ENCODE measurements at regions not wholly inside any gene's neighbourhood (a gene's known extent, or its start where the extent isn't known, plus 50 kb on each side); places are given as distances from the start of the nearest gene placed in this dataset.

- DNase-seq = peak; percentile 6
Observed at GRCh38 chr6:6785163-6785521, 196.6 kb downstream of the LY86 start.

- no peak for DNase-seq
Observed at GRCh38 chr6:6788394-6789032, 200.0 kb downstream of the LY86 start.

DNA sequence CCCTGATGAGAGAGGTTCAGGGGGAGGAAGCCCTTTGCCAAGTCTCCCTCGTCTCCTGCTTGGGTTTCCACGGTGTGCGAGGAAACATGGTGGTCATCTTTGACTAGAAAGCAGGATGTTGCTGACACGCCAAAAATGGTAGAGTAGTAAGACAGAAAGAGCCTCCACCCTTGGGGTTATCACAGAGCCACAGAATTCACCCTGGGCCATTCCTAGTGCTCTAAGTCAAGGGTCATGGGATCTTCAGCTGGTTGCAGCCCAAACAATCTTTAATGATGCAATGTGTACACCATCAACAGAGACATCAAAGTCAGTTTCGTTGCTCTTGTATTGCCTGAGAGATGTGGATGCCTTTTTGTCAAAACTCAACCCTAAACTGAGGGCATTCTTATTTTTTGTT, 201.9 kb downstream of the LY86 start:
- DNase-seq = no peak

DNA sequence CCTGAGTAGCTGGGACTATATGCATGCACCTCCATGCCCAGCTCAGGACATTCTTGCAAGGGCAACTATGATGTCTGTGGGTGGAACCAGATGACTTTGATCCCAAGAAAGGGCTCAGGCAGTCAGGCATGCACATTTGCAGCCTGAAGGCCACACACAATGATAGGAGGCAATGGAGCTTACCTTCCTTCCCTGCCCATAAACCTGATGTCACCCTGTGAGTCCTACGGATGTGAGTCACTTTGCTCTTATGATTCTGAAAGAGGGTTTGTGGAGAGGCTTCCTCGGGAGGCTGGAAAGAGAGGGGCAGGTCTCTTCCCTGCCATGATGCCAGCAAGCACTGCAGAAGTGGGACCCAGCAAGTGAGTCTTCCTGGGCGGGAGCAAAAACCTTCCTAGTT, 202.4 kb downstream of the LY86 start:
- peak; percentile 29 for DNase-seq

DNA sequence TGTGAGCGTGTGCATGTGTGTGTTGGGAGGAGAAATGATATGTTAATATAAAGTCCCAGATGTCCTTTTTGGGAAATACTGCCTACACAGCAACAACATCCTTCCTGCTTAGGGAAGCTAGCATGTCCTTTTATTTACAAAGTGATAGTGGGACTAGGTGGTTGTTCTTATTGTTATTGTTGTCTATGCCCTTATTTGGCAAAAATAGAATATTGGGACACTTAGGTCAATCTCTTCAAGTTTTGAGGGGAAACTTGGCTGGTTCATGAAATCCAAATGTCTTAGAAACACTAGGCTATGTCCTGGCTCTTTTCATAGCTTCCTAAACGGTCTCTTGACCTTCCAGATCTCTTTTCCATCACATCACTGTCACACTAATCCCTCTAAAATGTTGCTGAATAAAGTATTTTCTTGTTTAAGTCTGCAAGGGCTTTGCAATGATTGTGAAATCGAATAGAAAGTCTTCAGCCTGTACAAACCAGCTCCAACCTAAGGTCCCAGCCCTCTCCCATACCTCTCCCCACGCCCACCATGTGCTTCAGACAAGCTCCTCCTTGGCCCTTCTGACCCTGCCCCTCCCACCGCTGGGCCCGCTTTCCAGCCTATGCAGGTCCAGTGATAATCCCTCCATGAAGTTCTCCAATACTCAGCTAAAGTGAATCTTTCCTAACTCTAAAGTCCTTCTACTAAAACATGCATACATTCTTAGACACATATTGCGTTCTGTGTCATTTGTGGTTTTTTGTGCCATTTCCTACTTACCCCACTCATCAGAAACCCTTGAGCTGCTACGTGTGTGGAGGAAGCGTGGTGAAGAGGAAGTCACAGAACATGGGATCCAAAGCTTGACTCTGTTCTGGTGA, 205.1 kb downstream of the LY86 start:
- DNase-seq = no peak

DNA sequence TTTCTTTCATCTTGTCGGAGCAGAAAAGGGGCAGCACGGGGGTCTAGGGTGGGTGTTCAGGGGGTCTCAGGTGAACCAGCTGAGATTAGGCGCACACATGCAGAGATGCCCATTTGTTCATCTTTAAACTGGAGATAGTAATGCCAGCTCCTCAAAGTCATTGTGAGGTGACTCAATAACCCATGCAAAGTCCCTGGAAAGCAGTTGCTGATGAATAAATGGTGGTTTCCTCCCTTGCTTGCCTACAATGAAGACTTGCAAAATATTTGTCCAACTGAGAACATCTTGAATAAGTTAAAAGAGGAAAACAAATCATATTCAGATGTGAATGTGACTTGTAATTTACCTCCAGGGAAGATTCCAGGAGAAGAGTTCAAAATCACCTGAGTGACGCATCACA, 206.9 kb downstream of the LY86 start:
- no peak for DNase-seq

DNA sequence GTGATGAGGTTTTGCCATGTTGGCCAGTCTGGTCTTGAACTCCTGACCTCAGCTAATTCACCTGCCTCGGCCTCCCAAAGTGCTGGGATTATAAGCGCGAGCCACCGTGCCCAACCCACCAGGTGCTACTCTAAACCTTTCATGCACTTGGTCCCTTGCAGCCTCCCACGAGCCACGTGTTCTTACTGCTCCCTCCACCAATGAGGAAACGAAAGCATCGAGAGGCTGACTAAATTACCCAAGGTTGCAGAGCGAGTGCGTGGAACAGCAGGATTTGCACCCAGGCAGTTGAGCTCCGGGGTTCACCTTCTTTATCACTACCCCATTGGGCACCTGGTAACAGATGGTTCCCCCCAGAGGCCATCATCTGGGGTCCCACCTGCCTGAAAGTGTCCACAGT, 208.3 kb downstream of the LY86 start:
- DNase-seq = no peak

GRCh38 chr6:6798448-6798860, 209.9 kb downstream of the LY86 start:
- no peak for DNase-seq

DNA sequence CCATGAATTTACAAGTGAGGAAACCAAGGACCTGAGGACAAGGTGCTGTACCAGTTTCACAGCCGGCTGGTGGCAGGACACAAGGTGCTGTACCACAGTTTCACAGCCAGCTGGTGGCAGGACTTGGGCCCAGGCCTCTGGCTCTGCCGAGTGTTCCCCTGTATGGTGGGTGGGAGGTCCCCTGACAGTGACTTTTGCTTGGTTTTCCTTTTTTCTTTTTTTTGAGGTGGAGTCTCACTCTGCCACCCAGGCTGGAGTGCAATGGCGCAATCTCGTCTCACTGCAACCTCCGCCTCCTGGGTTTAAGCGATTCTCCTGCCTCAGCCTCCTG, 212.4 kb downstream of the LY86 start:
- DNase-seq = no peak

DNA sequence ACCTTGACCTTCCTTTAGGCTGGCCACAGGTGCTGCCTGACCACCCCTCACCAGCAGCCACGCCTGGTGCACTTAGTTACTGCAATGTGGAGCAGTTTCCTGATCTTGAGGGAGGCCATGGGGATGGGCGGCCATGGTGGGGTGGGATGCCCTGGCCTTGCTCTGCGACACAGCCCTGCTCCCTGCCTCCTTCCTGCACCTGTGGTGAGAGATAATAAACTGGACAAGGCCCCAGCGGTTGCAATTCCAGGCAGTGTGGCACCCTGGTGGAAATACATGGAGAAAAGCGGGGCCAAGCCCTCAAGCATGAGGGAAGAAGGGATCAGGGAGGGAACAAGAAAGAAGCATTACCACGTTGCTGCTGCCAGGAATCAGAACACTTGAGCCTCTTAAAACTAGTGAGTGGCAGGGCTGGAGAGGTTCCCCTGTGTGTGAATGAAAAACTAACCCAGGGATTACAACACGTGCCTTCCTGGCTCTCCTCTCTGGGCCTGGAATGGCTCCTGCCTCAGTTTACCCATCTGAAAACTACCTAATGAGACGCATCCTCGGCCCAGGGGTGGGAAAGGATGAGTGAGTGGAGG, 213.2 kb downstream of the LY86 start:
- DNase-seq = no peak

DNA sequence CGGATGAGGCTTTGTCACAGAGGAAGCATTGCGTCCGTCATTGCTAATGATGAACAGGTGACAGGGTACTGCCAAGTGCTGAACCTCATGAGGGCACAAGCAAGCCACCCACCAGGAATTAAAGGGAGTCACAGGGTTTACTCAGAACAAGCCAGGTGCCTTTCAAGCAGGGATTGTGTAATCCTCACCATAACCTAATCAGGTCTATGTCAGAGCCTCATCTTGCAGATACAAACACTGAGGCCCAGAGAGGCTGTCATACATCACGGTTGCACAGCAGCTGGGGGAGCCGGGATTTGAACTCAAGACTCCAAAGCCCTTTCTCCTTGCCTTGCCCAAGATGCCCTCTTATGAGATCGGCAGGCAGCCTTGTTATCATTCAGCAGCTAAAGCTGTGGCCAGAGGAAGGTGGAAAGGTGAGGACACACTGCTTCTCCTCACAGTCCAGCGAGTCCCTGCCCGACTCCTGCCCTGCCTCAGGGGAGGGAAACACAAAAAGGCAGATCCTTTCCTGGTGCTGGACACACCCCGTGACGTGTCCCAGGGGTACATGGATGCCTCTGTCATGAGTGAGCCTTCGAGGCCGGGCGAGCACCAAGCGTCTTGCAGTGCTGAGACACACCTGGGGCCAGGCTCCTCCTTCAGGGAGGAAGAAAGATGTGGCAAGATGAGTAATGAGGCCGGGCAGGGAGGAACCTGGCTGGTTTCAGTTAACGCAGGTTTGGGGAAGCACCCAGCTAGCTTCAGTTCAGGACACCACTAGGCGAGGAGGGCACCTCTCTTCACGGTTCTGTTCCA, 214.9 kb downstream of the LY86 start:
- no peak for DNase-seq

DNA sequence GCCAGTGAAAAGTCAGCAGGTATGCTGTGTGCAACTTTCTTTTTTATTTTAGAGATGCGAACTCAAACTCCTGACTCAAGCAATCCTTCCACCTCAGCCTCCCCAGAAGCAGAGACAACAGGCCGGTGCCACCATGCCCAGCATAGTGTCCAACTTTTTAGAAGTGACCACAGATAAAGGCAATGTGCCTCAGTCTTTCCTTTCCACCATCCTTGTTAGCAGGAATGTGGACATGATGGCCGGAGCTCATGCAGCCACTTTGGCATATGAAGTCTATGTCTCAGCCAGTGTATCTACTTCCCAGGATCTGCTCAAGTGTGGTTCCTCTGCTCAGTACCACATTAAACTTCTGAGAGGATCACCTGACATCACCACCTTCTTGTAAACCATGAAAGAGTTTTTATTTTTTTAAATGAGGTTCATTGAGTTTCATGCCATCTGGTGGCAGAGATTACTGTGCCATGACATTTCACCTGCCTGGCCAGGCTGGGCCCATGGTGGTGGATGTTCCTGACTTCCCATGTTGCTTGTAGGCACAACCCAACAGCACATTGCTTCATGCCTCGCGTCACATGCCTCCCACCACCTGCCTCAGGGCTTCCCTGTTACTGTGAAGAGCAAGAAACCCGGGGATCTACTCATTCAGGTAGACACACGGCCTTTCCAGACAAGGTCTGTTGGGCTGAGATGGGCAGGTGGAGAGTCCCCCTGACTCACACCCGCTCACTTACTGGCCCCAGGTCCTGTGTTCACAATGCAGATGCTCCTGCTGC, 216.5 kb downstream of the LY86 start:
- no peak for DNase-seq

DNA sequence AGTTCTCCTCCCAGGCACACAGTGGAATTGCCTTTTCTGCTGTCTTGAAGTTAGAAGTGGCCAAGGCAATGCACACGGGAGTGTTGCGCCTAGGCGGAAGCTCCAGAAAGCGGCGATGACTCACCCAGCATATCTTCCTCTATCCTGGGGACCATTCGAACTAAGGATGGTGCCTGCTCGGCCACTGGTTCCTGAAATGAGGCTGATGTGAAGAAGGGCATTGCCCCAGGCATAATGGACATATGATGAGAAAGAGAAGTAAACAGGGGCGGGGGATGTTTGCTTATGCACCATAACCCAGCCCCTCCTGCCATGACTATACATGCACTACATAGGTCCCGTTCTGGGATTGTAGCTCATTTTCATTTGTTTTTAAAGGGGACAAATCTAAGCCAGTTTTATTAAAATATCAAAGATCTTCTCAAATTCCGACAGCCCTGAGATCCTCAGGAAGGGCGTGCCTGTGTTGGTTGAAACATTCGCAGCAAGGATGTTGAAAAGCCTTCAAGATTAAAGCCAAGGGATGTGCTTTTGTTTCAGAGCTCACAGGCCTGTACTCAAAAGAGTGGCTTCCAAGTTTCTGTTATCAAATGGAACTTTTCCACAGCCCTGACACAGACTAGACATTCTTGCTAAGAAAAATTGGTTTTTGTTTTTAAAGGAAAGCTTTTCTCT, 218.5 kb downstream of the LY86 start:
- no peak for DNase-seq

DNA sequence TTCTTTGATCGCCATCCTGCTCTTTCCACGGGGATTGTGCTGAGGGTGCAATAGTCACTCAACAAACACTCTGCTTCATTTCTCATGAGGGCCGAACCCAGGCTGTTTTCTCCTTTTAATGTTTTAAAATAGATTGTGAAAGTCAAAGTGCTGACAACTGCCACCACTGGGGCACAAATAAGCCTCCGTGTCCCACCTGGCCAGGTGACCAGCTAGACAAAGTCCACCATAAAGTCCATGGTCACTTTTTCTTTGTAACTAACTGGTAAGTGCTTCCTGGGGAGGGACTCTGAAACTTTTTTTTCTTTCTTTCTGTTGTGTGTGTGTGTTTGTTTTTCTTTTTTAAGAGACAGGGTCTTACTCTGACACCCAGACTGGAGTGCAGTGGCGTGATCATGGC, 219.8 kb downstream of the LY86 start:
- DNase-seq = no peak

DNA sequence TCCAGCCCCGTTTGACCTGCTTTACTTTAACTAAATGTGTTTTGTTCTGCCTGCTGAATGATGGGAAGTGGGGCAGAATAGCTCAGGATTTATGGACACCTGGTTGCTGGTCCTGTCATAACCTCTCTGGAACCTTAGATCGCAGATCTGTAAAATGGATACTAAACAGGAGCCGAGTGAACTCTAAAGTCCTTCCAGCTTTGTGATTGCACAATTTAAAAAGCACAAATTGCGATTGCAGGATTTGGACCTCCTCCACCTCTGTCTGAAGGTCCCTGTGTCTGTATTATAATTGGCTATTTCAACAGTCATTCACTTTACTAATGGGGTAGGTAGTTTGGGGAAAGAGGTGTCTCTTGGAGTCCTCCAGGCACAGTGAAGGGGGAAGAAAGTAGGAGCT, 220.4 kb downstream of the LY86 start:
- DNase-seq = no peak

DNA sequence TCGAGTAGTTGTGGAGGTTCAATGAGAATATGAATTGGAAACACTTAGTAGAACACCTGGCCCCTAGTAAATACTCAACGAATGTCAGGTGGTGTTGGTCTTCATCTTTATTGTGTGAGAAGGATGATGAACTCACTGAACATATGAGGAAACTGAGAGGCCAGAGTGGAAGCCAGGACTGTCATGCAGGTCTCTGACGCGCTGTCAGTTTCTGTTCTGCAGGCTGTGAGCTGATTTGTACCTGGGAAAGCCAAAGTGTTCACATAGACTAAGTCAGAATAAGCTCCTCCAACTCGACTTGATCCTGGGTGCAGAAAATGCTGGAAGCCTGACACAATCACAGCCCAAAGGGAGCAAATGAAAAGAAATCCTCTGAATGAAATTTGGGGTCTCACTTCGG, 222.2 kb downstream of the LY86 start:
- DNase-seq = no peak

DNA sequence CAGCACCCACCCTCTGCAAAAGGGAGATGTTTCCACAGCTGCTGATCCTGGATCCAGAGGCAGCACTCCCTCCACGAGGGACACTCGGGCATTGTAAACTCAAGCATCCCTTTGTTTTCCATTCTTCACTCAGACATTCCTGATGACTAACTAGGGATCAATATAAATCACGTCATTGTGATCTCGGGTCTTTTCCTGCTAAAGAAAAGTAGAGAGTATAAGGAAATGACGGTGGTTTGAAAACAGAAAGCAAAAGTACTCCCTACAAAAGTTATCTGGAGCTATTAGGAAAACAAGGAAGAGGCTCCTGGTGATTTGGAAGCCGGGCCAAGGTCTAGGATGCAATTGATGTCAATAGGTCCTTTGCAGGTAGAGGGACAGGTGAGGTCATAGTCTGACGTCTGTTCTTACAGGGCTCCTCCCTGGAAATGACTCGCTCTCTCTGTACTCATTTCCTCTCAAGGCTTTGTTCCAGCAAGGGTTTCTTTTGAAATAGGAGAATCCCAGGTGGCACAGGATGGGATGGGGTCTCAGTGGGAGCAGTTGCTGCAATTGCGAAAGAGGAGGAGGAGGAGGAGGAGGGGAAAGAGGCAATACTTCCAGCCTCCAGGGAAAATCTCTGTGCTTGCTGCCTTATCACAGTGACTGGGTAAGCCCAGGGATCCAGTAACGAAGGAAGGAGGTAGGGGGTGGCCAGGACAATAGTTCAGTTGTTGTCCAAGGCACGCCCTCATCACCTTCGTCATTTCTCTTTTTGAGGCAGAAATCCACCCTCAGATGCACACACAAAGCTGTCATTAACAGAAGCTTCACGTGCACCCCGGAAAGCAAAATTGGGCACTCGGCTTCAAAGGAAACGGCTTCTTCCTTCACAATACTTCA, 222.8 kb downstream of the LY86 start:
- peak; percentile 75 for DNase-seq

GRCh38 chr6:6812427-6812826, 223.9 kb downstream of the LY86 start:
- no peak for DNase-seq

DNA sequence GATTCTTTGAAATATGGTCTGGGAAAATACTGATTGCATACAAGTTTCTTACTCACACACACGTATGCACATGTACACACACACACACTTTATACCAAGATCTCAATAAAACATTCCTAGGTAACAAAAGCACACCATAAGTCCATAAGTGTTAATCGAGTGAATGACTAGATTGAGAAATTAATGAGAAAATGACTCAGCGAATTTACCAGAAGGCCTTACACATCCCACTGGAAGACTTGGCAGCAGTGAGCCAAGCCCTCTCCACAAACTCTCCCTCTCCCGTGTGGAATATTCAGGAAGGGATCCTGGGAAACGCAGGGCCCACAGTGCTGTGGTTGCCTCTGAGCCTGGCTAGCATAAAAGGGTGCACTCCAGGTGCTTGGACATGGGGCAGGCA, 227.2 kb downstream of the LY86 start:
- no peak for DNase-seq

DNA sequence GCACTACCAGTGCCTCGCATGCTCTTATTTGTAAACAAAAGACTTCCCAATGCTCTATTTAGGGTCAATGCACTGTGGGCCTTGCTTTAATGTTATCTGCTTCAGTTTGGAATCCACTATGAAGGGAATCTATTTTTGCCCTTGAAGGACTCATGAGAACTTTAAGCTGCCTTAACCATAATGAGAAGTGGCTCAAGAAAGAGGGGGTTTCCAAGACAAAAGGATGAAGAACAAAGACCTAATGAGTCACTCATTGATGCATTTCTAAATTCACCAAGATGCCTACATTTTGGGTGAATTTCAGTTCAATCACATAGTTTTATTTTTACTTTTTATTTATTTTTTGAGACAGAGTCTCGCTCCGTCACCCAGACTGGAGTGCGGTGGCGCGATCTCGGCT, 228.2 kb downstream of the LY86 start:
- no peak for DNase-seq

- DNase-seq = no peak
Observed at GRCh38 chr6:6818078-6818639, 229.6 kb downstream of the LY86 start.

Measured in fibroblast of skin of right biceps (primary cell).